Ecto neural progenitor cell (in vitro differentiated cells): ENCODE measurements at regions not wholly inside any gene's neighbourhood (a gene's known extent, or its start where the extent isn't known, plus 50 kb on each side); places are given as distances from the start of the nearest gene placed in this dataset.
"Not testable (repeated sequence)": the region's sequence is repeated elsewhere in the genome, so short reads cannot be mapped to it uniquely, and the experiment has no call there.

ENCODE experiments used
- DNase-seq: peaks from one replicate; pipeline ENCODE4 v3.0.0-alpha.2; 2018; ENCODE audit warnings: low spot score

- no peak for DNase-seq
These were observed 279.6 kb upstream of the CADM2 start for GRCh38 chr3:84679211-84679610.

GRCh38 chr3:84680700-84681099 is 278.1 kb upstream of the CADM2 start:
- DNase-seq: no peak

- DNase-seq: no peak
These were observed 275.3 kb upstream of the CADM2 start for GRCh38 chr3:84683493-84683892.

- no peak for DNase-seq
These were observed 273.3 kb upstream of the CADM2 start for GRCh38 chr3:84685467-84685866.

GRCh38 chr3:84692261-84692660 is 266.5 kb upstream of the CADM2 start:
- no peak for DNase-seq

GRCh38 chr3:84710288-84710687 is 248.5 kb upstream of the CADM2 start:
- DNase-seq: not testable (repeated sequence)

GRCh38 chr3:84717894-84718293 is 240.9 kb upstream of the CADM2 start:
- DNase-seq: no peak

- no peak for DNase-seq
These were observed 233.9 kb upstream of the CADM2 start for GRCh38 chr3:84724877-84725276.

- DNase-seq: no peak
These were observed 231.2 kb upstream of the CADM2 start for GRCh38 chr3:84727616-84728015.

GRCh38 chr3:84734731-84735130 is 224.1 kb upstream of the CADM2 start:
- not testable (repeated sequence) for DNase-seq

- DNase-seq: no peak
These were observed 220.7 kb upstream of the CADM2 start for GRCh38 chr3:84738086-84738485.

GRCh38 chr3:84742915-84743425 is 215.8 kb upstream of the CADM2 start:
- DNase-seq: no peak

GRCh38 chr3:84744130-84744529 is 214.7 kb upstream of the CADM2 start:
- no peak for DNase-seq

- no peak for DNase-seq
These were observed 202.9 kb upstream of the CADM2 start for GRCh38 chr3:84755860-84756259.

- DNase-seq: no peak
These were observed 199.4 kb upstream of the CADM2 start for GRCh38 chr3:84759361-84759760.

GRCh38 chr3:84772841-84773240 is 185.9 kb upstream of the CADM2 start:
- DNase-seq: no peak

- DNase-seq: no peak
These were observed 175.5 kb upstream of the CADM2 start for GRCh38 chr3:84783281-84783680.

- DNase-seq: no peak
These were observed 168.8 kb upstream of the CADM2 start for GRCh38 chr3:84789961-84790360.

GRCh38 chr3:84806958-84807357 is 151.8 kb upstream of the CADM2 start:
- no peak for DNase-seq

GRCh38 chr3:84820126-84820525 is 138.7 kb upstream of the CADM2 start:
- no peak for DNase-seq

- no peak for DNase-seq
These were observed 137.9 kb upstream of the CADM2 start for GRCh38 chr3:84820906-84821305.

GRCh38 chr3:84825817-84826216 is 133.0 kb upstream of the CADM2 start:
- no peak for DNase-seq

- no peak for DNase-seq
These were observed 128.3 kb upstream of the CADM2 start for GRCh38 chr3:84830476-84830875.

GRCh38 chr3:84835366-84835765 is 123.4 kb upstream of the CADM2 start:
- no peak for DNase-seq

GRCh38 chr3:84836961-84837360 is 121.8 kb upstream of the CADM2 start:
- no peak for DNase-seq
